ENCODE measurements at regions not wholly inside any gene's neighbourhood (a gene's known extent, or its start where the extent isn't known, plus 50 kb on each side); places are given as distances from the start of the nearest gene placed in this dataset.

DNA sequence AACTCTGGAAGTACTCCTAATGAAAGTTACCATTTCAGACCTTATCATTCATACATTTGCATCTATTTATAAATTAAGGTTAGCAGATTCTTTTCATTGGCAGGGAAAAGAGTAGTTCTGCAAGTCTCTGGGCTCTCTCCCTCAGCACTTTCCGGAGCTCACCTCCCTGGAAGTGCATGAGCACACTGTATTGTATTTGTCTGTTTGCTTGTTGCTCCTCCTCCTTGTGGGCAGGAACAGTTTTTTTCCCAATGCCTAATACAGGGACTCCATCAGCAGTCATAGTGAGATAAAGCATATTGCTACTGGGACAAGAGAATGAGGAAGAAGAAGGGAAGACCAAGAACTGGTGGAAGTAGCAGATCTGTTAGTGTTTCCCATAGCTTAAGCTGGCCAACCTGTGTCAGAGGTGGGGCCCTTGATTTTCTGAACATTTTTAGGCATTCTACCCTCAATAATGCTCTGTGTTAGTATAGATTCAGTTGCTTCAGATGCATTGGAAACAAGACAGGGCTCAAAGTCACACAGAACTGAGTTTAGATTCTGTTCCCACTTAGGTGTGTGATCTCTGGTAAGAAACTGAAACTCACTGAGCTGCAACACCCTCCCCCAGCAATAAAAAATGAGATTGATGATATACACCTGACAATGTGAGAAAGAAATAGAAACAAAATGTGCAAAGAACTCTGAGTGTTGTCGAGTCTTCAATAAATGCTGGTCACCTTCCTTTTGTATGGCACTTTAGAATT, 407.8 kb downstream of the TUSC7 start:
- WGBS, result 59% methylated on average over 2 of the region's 2 CpGs
- no peak for DNase-seq (ENCODE audit: low spot score)
- no peak overlapping the region for H3K27ac ChIP-seq
- intact Hi-C loops (cut with DNase I), result no loop called here
- TF ChIP-seq, protein P1, sequence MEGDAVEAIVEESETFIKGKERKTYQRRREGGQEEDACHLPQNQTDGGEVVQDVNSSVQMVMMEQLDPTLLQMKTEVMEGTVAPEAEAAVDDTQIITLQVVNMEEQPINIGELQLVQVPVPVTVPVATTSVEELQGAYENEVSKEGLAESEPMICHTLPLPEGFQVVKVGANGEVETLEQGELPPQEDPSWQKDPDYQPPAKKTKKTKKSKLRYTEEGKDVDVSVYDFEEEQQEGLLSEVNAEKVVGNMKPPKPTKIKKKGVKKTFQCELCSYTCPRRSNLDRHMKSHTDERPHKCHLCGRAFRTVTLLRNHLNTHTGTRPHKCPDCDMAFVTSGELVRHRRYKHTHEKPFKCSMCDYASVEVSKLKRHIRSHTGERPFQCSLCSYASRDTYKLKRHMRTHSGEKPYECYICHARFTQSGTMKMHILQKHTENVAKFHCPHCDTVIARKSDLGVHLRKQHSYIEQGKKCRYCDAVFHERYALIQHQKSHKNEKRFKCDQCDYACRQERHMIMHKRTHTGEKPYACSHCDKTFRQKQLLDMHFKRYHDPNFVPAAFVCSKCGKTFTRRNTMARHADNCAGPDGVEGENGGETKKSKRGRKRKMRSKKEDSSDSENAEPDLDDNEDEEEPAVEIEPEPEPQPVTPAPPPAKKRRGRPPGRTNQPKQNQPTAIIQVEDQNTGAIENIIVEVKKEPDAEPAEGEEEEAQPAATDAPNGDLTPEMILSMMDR (IDR thresholded peaks at IDR 0.05), result no peak
- TF ChIP-seq POLR2A (IDR thresholded peaks at IDR 0.05) (no peak), POLR2AphosphoS5 (IDR thresholded peaks at IDR 0.05) (no peak)
- H3K36me3 ChIP-seq, result no peaks in the 10 kb centered on the region
- no peaks in the 10 kb centered on the region for H3K9me3 ChIP-seq
- H3K4me3 ChIP-seq, result no peak overlapping the region
- no peaks in the 10 kb centered on the region for H3K4me1 ChIP-seq (replicated peaks)
- no peaks in the 10 kb centered on the region for H3K27me3 ChIP-seq (replicated peaks; ENCODE audit: insufficient read depth)

DNA sequence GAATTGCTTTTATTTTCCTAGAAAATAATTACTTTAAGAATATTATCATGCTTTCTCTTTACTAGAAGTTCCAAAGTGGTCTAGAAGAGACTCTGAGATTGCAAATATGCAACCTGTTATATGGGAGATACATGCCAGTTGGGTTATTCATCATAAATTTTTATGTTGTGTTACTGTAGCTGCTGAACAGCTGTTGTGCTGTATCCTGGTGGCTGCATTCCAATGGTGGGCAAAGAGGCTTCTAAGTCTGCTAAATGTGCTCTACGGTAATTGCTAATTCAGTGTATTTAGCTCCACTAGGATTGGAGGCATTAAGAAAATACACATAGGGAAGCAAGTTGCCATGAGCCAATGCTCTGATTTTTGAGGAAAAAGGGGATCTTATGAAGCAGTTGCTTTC, 409.0 kb downstream of the TUSC7 start:
- no peaks in the 10 kb centered on the region for H3K4me1 ChIP-seq (replicated peaks)
- H3K9me3 ChIP-seq, result no peaks in the 10 kb centered on the region
- TF ChIP-seq POLR2A (IDR thresholded peaks at IDR 0.05) (no peak), POLR2AphosphoS5 (IDR thresholded peaks at IDR 0.05) (no peak)
- TF ChIP-seq, protein P1 (IDR thresholded peaks at IDR 0.05), result no peak
- H3K27ac ChIP-seq, result no peak overlapping the region
- no peaks in the 10 kb centered on the region for H3K27me3 ChIP-seq (replicated peaks; ENCODE audit: insufficient read depth)
- intact Hi-C loops (cut with DNase I), result no loop called here
- H3K4me3 ChIP-seq, result no peak overlapping the region
- DNase-seq (ENCODE audit: low spot score), result no peak
- 80% methylated on average over 1 of the region's 1 CpG for WGBS
- no peaks in the 10 kb centered on the region for H3K36me3 ChIP-seq

DNA sequence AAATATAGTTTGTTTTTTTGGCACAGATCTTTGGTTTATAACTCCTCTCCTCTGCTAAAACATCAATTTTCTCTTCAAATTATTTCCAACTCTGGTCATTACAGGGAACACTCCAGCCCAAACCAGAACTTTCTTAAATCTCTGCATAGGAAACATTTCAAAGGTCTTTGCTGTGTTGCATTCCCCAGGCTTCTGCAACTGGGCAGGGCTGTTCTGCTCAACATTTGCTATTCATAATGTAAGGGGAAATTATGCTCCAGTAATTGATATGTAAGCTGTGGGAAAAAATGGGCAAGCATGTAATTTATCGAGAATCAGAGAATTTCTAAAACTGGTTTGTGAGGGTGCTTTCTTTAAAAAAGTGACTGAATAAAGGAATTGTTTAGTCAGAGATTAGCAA, 410.4 kb downstream of the TUSC7 start:
- no peaks in the 10 kb centered on the region for H3K9me3 ChIP-seq
- WGBS, result 70% methylated on average over 1 of the region's 1 CpG
- intact Hi-C loops (cut with DNase I), result no loop called here
- no peak overlapping the region for H3K27ac ChIP-seq
- no peak for TF ChIP-seq POLR2AphosphoS5 (IDR thresholded peaks at IDR 0.05)
- TF ChIP-seq, protein P1 (IDR thresholded peaks at IDR 0.05), result no peak
- TF ChIP-seq POLR2A (IDR thresholded peaks at IDR 0.05), result no peak
- no peaks in the 10 kb centered on the region for H3K36me3 ChIP-seq
- no peaks in the 10 kb centered on the region for H3K27me3 ChIP-seq (replicated peaks; ENCODE audit: insufficient read depth)
- DNase-seq (ENCODE audit: low spot score), result no peak
- H3K4me3 ChIP-seq, result no peak overlapping the region
- H3K4me1 ChIP-seq (replicated peaks), result no peaks in the 10 kb centered on the region

DNA sequence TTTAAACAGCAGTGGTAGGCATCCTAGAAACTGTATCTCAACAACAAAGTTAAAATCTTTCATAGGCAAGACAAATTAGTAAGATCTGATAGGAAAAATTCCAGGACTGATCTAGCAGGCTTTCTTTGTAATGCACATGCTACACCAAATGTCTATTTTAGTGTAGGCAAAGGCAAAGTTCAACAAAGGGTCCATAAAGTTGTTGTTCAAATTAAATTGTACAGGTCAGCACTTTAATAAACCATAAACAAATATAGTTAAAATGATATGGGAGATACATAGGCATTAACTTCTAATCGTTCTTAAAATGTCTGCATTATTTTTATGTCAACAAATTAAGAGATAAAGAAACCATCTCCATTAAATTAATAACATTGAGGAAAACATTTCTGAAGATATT, 413.0 kb downstream of the TUSC7 start:
- 41% methylated on average over 1 of the region's 1 CpG for WGBS
- TF ChIP-seq POLR2A (IDR thresholded peaks at IDR 0.05) (no peak), POLR2AphosphoS5 (IDR thresholded peaks at IDR 0.05) (no peak)
- TF ChIP-seq, protein P1 (IDR thresholded peaks at IDR 0.05), result no peak
- Histone ChIP-seq H3K4me3 (no peak overlapping the region), H3K9me3 (no peaks in the 10 kb centered on the region), H3K27me3 (replicated peaks; ENCODE audit: insufficient read depth) (no peaks in the 10 kb centered on the region), H3K27ac (no peak overlapping the region), H3K4me1 (replicated peaks) (no peaks in the 10 kb centered on the region), H3K36me3 (no peaks in the 10 kb centered on the region)
- intact Hi-C loops (cut with DNase I), result no loop called here
- DNase-seq (ENCODE audit: low spot score), result no peak

DNA sequence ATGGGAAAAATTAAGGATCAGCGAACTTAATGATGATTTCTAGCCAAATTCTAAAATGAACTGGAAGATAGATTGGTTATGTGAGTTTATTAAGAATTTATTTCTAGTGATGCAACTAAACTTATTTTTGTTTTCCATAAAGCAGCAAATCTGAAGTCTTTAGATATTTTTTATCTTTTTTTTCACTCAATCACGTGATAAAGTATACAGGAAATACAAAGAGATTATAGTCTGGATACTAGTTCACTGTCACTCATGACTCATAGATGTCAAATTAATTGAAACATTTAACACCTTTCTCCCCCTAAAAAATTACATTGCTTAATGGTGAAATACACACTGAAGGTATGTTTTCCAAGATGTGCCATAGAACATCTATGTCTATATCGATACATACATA, 416.9 kb downstream of the TUSC7 start:
- Histone ChIP-seq H3K9me3 (no peaks in the 10 kb centered on the region), H3K27me3 (replicated peaks; ENCODE audit: insufficient read depth) (no peaks in the 10 kb centered on the region), H3K36me3 (no peaks in the 10 kb centered on the region), H3K4me1 (replicated peaks) (no peaks in the 10 kb centered on the region), H3K4me3 (no peak overlapping the region), H3K27ac (no peak overlapping the region)
- intact Hi-C loops (cut with DNase I), result no loop called here
- 54% methylated on average over 3 of the region's 3 CpGs for WGBS
- TF ChIP-seq, protein P1 (IDR thresholded peaks at IDR 0.05), result no peak
- TF ChIP-seq POLR2AphosphoS5 (IDR thresholded peaks at IDR 0.05) (no peak), POLR2A (IDR thresholded peaks at IDR 0.05) (no peak)
- DNase-seq (ENCODE audit: low spot score), result no peak

All from prostate gland (tissue), 2 donors.